HG02970 (cell line): ENCODE measurements at regions not wholly inside any gene's neighbourhood (a gene's known extent, or its start where the extent isn't known, plus 50 kb on each side); places are given as distances from the start of the nearest gene placed in this dataset.

ENCODE experiments used
- ATAC-seq: cut with Tn5 transposase; IDR thresholded peaks from one replicate; pipeline ENCODE4 v1.9.1; 2021; ENCODE audit warnings: mild to moderate bottlenecking, moderate library complexity, moderate number of reproducible peaks; ENCODE audit not compliant: unreplicated experiment, low FRiP score

DNA sequence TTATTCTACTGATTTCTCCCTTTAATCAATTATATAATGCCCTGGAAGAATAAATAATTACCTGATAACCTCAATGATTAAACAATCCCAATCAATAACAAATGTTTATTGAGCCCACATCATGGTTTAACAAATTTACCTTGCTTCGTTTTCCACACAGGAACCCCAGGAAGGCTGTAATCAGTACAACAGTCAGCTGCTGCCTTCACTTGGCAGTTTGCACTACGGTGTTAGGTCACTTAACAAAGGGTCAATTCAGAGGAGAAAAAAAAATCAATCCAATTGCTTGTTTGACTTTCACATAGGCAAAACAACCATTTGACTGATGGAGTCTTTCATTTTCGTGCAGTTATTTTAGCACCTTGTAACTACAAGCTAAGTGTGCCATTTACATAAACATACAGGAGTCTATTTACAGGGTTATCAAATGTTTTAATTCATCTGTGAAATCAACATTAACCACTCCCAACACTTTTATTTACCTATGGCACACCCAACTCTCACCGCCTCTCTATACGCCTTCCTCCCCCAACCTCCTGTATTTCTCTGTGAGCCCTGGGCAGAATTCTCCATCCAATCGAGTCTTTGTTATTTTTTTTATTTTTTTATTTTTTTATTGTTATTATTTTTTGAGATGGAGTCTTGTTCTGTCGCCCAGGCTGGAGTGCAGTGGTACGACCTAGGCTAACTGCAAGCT is 140.4 kb upstream of the TAB2 start:
- ATAC-seq, result no peak

DNA sequence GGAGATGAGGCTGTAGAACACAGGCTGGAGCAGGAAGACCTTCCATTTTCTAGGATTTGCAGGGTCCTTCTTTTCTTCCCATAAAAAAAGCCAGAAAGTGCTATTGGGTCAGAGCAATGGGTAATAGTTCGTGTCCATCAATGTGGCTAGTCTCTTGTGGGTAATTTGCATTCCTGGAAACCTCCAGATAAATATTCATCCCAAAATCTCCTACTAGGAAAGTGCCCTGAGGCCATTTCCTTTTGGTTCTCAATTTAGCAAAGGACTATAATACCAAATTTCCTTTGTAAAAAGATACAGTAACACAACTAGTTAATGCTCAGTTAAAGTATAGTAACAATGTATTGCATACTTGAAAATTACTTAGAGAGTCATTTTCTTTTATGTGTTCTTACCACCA is 138.1 kb upstream of the TAB2 start:
- no peak for ATAC-seq

DNA sequence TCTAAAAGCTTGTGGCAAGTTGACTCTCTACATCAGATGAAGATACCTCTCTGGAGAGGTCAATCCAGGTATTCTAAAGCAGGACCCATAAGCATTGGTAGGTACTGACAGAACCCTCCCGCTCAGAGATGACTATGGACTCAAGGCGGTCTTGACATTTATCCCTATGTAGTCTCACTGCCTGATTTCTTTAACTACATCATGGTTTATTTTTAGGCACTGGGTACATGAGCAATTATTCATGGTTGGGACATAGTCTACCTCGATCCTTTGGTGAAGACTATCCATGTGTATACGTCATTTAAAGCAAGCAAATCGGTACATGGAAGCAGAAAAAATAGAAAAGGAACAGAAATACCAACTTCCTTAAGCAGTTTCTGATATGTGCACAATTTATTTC is 136.2 kb upstream of the TAB2 start:
- no peak for ATAC-seq

DNA sequence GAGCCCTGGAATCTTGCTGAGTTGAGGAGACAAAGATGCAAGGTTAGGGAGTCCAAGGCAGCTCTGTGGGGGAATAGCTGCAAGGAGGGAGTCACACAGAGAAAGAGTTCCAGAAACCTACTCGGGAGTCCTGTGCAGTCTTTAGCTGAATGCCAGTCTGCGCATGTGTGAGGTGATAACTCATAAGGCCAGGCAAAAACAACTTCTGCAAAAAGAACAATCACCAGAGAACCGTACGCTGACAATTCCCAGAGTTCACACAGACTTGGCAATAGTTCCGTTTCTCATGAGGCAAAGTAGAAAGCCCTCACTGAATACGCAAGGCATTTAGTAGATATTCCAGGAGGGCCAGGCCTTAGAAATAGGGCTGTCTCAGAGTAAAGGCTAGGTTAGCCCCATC is 135.2 kb upstream of the TAB2 start:
- ATAC-seq, result no peak

DNA sequence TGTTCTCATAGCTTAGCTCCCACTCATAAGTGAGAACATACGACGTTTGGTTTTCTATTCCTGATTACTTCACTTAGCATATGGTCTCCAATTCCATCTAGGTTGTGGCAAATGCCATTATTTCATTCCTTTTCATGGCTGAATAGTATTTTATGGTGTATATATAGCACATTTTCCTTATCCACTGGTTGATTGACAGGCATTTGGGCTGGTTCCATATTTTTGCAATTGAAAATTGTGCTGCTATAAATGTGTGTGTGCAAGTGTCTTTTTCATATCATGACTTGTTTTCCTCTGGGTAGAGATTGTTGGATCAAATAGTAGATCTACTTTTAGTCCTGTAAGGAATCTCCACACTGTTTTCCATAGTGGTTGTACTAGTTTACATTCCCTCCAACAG is 133.0 kb upstream of the TAB2 start:
- no peak for ATAC-seq

DNA sequence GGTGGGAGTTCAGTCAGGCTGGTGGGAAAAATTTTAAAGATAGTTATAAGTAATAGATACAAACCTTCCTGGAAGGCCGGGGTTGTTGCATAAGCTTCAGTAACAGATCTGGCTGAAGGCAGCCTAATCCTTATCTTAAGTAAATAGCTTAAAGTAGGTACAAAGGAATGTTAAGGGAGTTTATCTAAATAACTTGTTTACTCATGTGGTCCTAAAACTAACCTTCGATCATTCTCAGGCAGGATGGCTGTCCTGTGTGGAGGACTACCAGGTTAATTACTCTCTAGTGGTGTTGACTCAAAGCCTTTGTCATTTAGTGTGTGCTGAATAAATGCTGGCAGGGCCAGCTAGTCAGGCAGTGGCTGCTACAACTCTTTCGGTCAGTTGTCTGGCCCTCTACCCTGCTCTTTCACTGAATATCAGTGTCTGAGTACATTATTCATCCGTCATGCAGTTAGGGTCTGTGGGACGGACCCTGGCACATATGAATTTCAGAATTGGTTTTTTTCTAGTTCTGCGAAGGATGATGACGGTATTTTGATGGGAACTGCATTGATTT is 131.6 kb upstream of the TAB2 start:
- no peak for ATAC-seq

DNA sequence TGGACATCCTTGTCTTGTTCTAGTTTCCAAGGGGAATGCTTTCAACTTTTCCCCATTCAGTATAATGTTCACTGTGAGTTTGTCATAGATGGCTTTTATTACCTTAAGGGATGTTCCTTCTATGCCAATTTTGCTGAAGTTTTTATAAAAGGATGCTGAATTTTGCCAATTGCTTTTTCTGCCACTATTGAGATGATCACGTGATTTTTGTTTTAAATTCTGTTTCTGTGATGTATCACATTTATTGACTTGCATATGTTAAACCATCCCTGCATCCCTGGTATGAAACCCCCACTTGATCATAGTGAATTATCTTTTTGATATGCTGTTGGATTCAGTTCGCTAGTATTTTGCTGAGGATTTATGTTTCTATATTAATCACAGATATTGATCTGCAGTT is 130.6 kb upstream of the TAB2 start:
- ATAC-seq, result no peak

DNA sequence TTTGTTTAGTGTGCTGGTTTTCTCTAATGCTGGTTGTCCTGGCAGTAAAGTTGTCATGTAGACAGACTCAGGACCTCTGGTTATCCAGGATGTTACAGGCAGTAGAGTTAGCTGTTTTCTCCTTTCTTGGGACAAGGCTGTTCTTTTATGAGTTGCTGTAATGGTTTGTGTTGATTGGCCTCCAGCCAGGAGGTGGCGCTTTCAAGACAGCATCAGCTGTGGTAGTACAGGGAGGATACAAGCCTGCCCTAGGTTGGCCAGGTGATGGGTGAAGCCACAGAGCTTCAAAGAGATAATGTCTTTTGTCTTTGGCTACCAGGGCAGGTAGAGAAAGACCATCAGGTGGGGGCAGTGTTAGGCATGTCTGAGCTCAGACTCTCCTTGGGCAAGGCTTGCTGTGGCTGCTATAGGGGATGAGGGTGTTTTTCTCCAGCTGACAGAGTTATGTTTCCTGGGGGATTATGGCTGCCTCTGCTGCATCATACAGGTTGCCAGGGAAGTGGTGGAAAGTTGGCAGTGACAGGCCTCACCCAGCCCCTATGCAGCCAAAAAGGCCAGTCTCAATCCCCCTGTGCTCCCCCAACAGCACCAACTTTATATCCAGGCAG is 127.2 kb upstream of the TAB2 start:
- no peak for ATAC-seq

DNA sequence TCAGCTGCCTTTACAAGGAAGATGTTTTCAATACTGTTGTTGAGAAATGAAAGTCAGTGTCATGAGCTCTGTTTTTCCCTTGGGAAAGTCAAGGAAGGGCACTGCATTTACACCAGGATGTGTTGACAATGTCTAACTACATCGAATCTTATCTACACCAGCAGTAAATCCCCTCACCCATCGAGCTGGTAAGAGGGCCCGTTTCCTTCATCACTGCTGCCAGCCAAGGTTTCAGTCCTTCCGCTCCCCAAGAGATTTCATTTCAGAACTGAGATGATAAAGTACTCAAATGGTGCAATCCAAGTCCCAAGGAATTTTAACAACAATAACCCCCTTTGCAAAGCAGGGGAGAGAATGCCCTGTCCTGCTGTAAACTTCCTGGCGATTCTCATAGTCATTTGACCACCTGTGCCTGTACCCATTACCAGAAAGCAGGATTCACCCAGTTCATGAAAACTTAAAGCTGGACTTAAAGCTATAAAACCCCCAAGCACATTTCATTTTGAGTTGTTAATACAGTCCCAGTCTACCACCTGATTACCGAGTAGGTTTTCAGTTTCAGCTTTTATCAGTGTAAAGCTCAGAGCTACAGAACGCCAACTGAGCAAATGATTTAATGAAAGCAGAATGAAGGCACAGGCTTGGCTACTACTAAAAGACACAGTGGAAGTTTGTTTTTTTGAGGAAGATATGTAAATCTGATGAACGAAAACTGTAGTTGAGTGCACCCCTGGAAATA is 122.5 kb upstream of the TAB2 start:
- no peak for ATAC-seq

DNA sequence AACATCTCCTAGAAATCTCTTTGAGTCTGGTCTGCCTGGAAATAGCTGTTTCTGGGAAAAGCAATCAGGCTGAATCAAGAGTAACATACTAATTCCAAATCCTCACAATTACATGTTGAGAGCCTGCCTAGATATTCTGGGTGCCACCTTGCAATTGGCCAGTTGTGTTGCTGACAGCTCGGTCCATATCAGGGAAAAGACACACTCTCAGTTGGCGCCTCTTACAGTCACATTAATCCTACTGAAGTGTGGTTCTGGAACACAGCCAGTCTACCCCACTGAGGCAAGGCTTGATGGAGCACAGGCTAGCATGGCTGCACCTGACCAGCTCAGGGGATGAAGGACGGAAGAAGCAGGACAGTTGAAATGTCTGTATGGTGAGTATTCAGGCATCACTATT is 121.4 kb upstream of the TAB2 start:
- ATAC-seq, result no peak

DNA sequence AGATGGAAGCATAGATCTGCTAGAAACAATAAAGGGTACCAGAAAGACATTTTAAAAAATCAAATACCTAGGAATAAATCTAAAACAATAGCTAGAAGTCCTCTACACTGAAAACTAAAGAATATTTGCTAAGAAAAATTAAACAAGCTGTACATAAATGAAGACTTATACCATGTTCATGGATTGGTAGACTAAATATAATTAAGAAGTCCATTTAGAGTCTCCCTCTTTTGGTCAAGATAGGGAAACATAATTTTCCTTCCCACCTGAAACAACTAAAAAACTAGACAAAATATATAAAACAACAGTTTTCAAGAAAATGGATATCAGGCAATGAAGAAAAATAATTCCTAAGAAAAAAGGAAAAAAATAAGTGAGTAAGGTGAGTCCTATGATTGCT is 120.0 kb upstream of the TAB2 start:
- ATAC-seq, result no peak

DNA sequence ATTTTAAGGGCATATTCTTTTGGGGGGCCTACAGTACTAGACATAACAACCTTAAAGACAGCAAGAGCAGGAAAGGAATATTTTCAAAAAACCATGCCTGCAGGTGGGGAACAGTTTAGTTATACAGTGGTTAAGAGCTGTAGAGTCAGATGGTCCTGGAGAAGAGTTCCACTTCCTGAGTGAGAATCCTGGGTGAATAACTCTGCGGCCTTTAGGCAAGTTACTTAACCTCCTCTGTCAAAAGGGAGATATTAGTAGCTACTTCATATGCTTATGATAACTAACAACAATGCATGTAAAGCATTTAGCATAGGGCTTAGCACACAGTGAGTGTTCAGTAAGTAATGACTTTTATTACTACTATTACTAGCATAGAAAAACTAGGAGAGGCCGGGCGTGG is 119.2 kb upstream of the TAB2 start:
- no peak for ATAC-seq

DNA sequence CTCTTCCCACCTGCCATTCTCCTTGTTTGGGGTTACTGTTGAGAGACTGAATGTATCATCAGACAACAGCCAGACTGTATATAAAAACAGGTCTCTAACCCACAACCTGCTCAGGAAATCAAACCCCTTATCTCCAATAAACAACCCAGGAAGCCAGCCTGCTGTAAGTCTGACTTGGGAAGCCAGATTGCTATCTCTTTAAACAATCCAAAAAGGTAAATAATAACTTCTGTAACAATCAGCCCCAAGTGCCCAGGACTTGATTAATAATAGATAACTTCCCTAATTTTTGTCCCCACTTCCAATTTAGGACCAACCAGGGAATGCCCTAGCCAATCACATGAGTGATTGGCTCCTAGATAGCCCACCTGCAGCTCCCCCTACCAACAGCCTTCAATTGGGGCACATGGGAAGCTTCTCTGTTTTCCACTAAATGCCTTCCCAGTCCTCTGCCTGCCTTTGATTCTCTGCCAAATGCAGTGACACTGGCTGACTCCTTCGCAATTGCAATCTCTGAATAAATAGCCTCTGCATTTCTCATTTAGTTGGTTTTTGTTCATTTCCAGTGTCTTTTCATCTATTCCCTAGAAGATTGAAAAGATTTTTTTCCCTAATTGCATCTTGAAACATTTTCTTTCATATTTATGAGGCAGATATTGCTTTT is 117.1 kb upstream of the TAB2 start:
- no peak for ATAC-seq

DNA sequence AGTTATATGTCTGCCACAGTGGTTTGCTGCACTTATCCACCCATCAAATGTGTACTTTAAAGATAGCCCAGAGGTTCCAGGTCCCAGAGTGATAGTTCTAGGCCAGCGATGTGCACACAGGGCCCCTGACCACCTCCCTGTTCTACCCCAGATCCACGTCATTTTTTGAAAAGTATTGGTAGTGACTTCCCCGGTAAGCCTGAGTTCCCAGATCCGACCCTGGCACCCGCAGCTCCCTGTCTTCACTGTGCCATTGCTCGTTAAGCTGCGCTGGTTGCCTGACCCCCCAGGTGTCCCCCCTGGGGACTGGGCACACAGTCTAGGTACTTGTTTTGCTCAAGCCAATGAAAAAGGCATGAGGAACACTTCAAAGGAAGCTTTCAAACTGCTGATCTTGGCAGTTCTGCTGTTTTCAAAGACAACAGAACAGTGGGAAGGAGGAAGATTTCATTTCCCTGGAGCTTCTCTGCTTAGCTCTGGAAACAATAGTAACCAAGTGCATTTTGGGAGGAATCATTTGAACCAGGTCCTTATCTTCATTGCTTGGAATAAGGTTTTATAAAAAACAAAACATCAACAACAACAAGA is 116.3 kb upstream of the TAB2 start:
- ATAC-seq, result no peak

DNA sequence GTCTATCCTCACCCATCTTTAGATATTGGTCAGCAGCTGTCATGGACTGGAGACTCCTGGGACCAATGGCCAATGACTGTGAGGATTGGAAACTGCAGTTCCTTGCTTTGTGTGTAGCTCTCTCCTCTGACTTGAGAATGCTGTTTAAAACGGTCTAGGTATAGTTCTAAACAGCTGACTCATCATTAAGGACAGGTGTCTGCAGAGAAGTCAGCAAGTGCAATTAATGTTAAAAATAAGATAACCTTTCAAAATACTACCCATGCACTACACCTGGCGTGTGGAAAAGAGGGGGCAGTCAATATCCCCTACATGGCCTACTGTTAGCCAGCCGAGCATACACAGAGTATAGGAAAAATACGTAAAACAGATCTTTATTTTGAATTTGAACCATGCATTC is 115.4 kb upstream of the TAB2 start:
- ATAC-seq, result no peak

DNA sequence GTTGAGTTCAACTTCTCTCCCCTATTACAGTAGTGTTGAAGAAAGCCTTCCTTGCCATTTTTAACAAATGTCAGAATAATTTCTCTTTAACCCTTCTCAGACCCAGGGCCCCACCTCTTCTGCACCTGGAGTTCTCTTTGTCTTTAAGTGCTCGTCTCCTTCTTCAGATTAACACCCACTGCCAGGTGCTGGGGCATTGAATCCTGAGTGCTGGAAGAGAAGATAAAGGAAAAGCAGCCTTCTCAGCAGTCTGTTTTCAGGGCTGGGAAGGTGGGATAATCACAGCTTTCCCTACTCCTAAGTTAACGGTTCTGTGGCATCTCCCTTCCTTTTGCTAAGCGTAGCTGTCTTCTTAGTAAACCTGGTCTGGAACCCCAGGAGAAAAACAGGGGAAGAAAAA is 114.6 kb upstream of the TAB2 start:
- ATAC-seq, result no peak

DNA sequence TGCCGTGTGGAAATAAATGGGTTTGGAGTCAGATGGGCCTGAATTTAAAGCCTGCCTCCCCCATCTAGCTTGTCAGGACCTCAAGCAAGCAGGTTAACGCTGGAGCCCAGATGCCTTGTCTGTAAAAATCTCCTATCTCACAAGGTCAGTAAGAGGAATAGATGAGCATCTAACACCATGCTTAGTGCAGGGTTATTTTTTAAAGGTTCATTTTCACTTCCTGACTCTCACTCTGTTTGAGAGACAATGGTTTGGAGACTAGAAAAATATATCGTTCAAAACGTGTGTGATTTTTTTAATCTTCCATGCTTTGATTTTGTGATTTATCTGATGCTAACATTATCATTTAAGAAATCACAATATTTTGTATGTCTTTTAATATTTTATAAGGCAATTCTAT is 114.0 kb upstream of the TAB2 start:
- no peak for ATAC-seq

DNA sequence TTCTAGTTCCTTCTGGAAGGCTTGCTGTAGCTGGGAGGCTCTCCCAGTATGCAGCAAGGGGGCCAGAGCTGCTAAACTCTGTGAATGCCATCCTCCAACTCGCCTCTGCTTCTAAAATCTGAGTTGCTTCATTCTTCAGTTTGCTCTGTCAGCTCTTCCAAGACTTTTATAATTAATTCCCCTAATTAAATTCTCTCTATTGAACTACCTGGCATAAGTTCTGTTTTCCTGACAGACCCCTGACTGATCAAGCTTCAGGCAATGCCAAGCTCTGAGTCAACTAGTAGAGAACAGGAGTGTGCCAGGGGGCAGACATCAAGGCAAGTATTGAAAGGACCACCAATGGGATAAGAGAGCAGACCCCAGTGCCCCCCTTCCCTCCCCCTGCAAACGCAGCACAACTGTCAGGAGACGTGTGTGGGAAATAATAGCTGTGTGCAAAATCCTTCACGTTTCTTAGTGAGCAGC is 109.3 kb upstream of the TAB2 start:
- no peak for ATAC-seq

DNA sequence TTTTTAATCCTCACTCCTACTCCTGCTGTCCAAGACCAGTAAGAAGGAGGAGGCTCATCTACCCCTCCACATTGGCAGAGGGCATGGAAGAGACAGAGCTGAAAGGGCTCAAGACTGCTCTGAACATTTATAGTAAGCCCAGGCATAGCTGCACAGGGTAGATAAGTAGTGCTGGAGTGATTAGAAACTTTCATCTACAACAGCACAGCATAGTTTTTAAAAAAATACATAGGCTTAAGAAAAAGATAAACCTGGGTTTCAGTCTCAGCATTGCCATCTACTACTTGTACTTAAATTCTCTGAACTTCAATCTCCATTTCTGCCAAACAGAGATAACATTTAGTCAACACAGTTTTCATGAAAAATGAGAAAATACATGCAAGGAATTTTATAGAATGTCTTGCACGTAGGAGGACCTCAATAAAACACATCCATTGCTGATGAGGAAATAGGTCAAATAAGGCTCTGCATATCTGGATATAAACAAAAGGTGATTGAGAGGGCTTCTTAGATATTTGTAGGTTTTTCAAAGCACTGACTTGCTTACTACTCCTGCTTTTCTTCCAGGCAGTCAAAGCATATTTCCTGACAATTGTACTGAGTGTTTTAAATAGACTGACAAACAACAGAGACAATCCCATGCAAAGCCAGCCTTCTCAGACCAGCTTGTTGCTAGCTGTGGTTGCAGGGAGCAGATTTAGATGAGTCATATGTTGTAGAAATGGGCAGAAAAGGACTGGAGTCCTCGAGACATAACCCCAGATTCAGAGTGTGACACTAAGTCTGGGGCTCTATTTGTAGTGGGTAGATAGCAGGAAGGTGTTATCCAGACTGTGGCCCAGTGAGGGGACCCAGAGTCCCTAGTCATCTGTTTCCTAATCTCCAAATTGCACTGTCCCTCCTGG is 107.4 kb upstream of the TAB2 start:
- no peak for ATAC-seq
